Activated CD8-positive, alpha-beta memory T cell treated with anti-CD3 and anti-CD28 coated beads, Interleukin-2, amount 50 U/mL, for 1 hour (primary cell): ENCODE measurements at regions not wholly inside any gene's neighbourhood (a gene's known extent, or its start where the extent isn't known, plus 50 kb on each side); places are given as distances from the start of the nearest gene placed in this dataset.

ENCODE experiments used
- DNase-seq: peaks from one replicate; pipeline ENCODE4 v3.0.0-alpha.2; 2020; ENCODE audit errors: extremely low read depth

DNA sequence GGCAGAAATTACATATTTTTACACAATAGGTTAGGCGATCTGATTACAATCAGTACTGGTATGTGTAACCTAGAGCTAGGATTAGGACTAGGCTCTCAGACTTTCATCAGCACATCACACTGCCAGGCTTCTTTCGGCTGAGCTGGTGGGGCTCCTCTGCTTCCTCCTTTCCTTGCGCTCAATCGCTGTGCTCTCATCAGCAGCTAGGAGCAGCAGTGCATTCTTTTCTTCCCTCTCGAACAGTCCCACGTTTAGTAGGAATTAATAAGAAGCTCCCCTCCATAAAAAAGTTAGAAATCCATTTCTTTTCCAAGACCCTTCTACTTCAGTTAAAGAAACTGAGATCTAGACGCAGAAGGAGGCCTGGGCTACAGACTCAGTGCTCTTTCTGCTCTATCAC, 350.4 kb downstream of the SPRY1 start:
- DNase-seq, result no peak

DNA sequence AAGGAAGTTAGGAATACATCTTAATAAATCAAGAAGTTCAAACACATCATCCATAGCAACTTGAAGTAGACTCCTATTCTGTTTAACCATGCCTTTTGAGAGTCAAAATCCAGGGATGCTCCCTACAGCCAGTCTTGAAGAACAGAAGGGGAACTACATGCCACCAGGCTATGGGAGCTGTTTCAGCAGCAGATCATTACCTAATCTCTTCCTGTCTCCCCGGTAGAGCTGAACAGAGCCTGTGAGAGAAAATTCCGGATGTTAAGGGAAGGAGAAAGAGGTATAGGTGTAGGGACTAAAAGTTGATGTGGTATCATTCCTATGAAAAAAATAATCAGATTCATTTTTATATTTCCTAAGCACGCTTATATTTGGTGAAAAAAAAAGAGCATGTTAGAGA, 352.2 kb downstream of the SPRY1 start:
- no peak for DNase-seq

DNA sequence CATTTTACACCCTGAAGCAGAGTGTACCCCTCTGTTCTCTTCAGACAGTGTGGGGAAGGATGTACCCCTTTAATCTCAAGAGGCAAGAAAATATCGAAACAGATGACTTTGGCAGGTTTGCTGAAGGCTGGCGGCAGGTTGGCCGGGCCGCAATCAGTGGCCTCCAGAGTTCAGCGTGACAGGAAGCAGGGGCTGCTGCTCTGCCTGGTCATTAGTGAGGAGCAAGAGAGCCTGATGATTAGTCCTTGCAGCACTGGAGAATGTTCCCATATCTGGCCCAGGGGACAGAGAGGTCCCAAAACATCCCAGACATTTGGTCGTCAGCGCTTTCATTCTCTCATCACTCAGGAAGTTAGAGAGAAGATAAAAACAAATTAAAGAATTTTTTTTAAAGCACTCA, 352.8 kb downstream of the SPRY1 start:
- no peak for DNase-seq

DNA sequence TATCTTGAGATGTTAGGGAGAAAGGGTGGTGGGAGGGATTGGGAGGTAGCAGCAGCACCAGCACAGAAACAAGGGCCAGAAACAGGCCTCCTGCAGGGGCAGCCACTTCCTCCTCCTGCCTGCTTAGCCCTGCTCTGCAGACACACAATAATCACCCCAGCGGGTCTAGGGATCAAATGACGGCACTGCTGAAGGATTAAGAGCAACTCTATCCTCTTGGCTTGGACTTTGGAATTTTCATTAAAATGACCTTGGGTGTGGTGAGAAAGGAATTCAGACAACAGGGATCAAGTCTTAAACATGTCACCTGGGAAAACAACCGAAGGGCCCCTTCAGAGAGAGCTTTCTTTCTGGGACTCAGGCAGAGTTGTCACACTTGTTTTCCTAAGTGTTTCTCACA, 353.4 kb downstream of the SPRY1 start:
- DNase-seq, result no peak

DNA sequence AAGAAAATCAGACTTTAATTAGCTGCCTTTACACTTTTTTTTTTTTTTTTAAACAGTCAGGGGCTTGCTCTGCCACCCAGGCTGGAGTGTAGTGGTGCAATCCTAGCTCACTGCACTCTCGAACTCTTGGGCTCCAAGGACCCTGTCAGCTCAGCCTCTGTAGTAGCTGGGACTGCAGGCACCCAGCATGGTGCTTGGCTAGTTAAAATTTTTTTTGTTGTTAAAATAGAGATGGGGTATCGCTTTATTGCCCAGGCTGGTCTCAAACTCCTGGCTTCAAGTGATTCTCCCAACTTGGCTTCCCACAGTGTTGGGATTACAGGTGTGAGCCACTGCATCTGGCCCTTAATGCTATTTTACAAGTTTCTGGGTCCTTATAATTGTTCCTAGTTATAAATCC, 359.1 kb downstream of the SPRY1 start:
- no peak for DNase-seq

DNA sequence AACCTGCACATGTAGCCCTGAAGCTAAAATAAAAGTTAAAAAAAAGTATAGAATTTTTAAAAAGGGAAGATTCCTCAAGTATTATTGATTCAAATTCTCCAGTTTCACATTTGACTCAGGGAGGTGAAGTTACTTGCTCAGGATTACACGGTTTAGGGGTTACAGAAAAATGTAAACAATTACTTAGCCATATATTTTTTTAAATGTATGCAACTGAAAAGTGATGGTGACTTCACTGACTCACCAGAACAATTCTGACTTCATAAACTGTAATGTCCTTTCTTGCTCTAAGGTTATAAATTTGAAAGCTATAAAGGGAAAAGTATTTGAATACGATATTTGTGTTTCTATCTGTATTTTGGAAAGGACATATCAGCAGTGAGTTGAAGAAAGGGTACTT, 371.2 kb downstream of the SPRY1 start:
- DNase-seq, result no peak

DNA sequence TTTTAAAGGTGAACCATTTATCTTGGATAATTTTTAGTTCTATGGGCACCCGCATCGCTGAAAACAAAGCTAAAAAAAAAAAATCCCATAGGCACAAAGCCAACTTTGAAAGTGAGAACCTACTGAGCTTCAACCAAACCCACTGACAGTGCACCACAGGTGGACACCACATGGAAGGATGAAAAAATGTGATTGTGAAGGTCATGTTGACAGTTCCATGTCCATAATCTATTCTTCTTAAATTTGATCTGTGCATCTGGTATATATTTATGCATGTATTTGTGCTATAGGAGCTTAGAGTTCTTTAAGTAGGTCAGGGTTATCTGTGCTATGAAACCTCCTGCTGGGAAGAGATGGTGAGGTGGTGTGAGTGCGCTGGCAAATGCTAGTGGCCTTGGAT, 374.3 kb downstream of the SPRY1 start:
- no peak for DNase-seq

DNA sequence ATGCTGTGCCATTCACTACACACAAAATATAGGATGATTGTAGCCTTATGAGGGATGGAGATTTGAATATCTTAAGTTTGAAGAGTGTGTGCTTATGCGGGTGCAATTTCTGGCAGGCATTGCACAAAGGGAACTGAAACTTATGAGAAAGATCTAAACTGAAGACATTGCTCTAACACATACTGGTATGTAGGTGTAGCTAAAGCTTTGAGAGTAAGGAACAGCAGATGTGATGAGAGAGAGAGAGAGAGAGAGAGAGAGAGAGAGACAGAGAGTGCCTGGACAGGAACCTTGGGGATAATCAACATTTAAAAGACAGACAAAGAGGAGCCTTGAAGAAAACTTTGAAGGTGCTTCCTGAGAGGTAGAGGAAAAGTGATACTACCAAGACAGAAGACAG, 379.7 kb downstream of the SPRY1 start:
- DNase-seq, result no peak

DNA sequence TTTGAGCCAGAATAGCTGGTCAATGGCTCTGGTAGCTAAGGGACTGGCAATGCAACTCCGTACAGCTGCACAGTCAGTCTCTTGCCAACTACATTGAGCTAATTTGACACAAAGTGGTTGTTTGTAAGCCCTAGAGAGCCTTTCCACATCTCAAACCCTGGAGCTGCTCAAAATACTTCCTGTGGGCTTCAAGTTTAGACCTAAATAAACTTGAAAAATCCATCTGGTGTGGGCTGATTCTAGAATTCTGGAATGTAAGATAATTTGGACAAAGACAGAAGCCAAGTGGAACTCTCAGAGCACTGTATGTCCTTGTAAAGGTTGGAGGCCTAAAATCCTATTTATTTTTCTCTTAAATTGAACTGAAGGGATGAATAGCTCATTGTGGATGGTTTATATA, 380.8 kb downstream of the SPRY1 start:
- no peak for DNase-seq

DNA sequence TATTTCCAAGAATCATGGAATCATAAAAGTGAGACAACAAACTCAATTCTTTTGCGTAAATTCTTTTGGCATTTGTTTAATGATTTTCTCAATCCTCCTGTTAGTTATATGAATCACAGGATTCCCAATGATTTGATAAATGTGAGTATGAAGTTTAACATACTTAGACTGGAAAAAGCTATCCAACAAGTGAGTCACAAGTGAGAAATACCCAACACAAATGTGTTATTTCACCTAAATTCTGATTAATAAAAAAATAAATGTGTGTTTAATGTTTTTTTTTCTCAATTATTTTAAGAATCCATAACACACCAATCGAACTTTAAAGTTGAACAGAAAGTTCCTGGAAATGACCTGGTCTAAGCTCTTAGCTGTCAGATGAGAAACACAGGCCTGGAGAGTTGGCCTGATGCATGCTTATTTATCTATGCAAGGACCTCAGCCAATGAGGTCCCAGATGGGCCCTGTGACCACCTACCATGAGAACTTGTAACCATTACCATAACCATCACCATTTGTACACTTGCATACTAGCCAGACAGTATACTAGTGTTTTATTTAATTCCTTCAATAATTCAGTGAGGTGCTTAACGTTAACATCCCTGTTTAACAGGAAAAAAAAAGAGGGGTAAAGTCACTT, 386.7 kb downstream of the SPRY1 start:
- no peak for DNase-seq

DNA sequence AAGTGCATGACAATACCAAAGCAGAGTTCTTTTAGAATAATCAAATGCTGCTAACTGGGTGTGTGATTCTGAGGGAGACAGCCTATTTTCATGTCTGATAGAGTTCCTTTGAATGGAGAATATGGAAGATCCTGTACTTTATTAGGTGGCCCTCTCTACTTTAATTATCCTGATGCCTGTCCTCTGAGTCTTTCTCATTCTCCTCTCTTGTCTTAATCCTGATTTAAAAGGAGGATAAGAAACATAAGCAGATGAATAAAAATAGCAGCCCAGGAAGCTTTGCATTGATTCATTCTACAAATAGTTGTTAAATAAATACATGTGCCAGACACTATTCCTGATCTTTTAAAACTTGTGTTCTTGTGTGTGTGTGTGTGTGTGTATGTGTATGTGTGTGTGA, 387.3 kb downstream of the SPRY1 start:
- no peak for DNase-seq

DNA sequence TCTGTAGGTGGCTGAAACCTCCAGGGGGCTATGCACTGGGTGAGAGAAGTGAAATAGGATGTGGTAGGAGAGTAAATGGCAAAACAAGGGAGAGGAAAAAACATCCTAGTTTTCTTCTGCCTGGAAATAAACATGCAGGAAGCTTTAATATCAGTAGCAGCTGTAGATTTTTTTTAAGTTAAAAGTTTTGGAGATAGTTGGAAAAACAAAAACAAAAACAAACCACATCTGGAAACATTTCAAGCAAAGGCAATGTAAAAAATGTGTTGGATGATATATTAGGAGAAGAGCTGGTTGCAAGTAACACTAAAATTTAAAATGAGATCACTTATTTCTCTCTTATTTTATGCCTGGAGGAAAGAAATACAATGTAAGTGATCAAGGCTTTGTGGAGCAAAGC, 388.0 kb downstream of the SPRY1 start:
- DNase-seq, result no peak

DNA sequence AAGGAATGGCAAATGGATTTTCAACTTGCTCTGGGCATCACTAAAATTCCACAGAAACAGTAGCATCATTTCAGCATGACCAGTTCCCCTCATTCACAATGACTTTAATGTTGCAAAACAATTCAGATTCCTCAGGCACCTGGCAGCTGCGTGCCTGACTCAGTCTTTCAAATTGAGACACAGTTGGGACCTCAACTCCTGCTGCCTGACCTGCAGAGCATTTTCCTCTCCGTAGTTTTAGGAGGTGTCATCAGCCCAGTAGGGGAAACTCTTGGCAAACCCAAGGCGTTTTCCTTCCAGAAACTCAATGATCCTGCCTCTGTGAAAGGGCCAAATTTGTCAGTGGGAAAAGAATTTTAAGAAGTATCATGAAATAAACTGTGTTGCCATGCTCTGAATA, 388.9 kb downstream of the SPRY1 start:
- DNase-seq, result no peak

DNA sequence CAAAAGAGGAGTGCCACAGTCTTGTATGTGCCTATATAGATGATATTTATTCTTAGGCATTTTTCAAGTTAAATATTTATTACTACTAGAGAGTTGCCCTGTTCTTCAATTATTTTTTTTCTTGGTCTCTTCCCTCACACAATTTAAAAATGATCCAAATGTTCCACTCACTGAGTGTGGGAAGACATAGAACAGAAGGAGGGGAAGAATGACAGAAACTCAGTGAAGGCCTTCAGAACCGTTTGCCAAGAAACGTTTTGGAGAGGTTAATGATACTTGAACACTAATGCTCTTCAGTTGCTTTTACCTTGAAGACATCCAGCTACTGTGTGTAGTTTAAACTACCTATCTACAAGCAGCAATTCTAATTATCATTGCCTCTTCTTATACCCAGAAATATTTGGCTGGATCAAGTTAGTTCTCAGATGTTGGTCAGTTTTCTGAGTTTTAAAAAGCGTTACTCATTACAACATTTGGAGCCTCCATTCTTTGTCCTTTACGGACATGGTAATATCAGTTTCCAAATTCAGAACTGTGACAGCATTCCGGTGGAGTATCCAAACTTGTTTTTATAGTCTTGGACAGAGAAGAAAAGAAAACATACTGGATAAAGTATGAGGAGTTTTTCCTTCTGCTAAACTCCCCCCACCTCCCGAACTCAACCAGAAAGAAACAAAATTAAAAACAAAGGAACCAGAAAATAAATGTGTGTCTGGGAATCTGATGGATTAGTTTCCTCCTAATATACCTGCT, 389.7 kb downstream of the SPRY1 start:
- DNase-seq, result no peak

DNA sequence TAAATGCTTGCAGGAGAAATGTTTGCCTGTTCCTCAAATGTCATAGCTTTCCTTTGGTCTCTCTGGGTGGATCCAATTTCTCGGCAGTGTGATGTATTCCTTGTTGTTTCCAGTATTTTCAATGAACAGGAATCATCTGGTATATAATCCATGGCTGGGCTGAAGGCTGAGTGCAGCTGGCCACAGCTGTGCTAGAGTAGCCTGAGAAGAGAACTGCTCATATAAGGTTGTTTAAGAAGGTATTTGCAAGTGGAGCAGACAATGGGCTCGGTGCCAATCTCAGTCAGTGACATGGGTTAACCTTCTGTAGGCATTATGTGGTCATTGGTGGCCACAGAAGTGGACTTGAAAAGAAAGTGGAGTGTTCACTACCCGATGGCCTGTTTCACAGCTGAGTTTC, 390.3 kb downstream of the SPRY1 start:
- DNase-seq, result no peak

DNA sequence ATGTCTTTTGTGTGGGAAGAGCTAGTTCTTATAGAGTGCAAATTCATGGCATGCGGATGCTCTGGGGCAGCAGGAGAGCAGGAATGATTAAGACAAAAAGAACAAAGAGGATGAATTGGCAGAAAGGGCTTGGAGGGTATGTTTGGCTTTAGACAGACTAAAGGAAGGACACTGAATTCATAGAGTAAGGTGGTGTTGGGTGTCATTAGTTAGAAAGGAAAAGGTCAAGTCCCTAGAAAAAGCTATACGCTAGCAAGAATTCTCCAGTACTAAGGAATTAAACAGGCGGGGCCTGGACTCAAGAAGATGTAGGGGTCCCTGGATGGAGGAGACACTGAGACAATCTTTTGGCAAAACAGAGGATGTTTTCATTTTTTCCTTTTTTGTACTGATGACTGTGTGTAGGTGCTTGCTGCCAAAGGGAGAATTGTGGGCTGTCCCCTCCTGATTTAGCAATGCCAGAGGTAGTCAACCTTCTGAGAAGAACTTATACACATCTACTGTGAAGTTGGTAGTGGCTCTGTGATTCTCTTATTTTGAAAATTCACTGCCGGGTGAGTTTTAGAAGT, 391.0 kb downstream of the SPRY1 start:
- DNase-seq, result no peak

DNA sequence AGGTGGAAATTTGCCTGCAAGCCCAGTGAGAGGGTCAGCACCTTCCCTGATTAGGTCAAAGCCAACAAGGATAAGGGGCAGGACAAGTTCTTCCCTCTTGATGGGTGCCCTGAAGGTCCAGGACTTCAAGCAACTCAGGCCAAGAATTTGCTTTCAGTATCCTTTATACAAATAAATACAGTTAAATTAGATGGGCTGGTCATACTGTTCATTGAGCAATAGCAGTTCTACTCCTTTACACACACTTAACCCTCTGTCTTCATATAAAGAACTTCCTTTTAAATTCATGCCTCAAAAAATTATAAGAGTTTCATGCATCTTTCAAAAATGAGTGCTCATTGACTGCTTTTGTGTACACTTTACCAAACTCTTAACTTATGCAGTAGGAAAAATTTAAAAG, 392.0 kb downstream of the SPRY1 start:
- DNase-seq, result no peak

DNA sequence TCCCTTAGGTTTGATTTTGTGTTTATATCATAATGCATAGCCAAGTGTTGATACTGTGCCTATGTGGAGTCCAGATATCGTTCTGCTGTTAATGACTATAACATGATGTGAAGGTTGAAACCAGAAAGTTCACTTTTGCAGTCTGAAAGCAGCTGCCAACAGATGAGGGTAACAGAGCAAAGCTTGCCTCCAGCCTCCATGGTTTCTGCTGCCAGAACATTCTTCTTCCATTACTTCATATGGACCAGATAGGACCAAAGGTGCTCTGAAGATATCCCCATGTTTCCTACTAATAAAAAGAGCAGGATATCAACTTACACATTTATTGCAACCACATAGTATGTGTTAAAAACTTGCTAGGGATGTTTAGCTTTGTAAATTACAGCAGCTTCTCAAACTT, 394.1 kb downstream of the SPRY1 start:
- DNase-seq, result no peak

DNA sequence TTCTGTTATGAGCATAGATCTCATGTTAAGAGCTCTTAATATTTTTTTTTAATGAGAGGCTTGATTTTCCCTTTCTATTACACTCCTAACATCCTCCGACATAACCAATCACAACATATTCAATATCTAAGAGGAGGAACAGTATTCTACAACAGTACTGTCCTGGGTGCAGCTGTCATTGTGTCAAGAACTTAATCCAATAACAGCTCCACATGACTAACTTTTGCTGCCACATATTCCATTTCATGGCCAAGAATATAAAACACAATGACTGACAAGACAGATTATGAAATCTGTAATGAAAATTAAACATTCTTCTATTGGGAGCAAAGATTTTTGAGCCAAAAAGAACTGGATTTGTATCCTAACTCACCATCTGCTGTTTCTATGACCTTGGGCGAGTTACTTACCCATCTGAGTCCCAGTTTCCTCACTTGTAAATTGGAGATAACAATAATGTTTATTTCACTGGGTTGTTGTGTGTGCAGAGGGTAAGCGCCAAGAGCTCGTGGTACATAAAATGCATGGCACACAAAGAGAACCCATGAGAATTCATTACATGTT, 405.6 kb downstream of the SPRY1 start:
- no peak for DNase-seq

DNA sequence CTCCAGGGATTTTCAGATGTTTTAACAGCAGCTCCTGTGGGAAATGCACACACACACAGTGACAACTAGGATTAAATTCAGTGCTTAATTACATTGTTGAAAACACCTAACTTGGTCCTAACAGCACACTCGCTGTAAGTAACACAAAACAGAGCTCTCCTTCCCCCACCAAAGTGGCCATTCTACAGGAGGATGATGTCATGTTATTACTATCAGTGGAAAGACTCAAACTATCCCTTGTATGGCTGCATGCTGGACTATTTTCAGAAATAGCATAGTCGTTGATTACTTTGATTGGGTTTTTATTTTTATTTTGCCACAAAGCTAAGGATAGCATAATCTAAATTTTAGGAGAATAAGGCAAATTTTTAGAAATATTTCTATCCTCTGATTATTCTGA, 406.3 kb downstream of the SPRY1 start:
- no peak for DNase-seq

DNA sequence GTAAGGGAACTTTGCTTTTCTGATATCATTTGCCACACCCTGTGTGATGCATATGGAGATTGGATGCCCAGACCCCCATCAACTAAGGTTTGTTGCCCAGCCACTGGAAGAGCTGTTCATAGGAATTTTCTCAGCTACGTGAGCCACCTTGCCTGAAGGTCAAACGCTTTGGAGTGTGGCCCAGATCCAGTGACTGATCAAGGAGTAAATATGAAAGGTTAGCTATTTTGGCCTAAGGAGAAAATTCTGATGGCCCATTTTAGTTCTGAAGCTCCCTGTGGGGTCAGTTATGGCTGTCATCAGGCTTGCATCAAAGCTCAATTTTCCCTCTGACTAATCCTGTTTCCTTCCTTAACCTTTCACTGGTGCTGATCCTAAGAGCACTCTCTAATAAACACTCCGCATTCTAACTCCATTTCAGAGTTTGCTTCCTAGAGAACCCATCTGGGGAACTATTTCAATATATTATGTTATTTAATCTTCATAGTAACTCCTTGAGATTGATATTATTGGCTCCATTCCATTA, 407.7 kb downstream of the SPRY1 start:
- DNase-seq, result no peak

DNA sequence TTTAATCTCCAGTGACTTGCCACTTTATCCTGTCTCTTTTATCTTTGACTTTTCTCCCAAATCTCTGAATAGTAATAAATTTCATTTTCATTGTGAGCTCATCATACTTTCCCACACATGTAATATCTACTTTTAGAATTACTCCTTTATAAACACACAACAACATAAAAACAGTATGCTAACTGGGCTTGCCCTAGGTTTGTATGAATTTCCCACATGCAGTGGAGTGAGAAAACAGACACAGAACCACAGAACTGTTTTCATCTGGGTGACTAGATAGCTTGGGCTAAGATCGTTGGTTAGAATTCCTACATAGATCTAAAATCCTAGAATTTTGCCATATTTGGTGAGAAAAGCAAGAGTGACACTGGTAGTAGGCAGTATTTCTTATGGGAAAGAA, 409.5 kb downstream of the SPRY1 start:
- no peak for DNase-seq

DNA sequence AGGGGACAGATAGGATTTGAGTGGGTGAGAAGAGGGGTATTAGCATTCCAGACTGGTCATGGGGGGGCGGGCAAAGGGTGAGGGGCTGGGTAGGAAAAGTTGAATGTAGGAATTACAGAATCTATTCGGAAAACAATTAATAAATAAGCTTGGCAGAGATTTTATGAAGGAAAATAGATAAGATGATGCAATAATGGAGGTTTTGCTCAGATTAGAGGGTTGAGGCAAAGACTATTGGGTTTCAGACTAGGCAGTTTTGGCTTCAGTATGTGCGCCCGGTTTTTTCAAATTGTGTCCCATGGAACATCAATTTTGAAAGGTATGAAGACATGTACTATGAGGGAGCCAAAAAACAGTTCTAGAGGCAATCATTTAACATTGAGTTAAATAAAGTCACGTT, 410.6 kb downstream of the SPRY1 start:
- DNase-seq, result no peak
